Gastroesophageal sphincter (tissue), 4 donors: ENCODE measurements at regions not wholly inside any gene's neighbourhood (a gene's known extent, or its start where the extent isn't known, plus 50 kb on each side); places are given as distances from the start of the nearest gene placed in this dataset.
"Not testable (repeated sequence)": the region's sequence is repeated elsewhere in the genome, so short reads cannot be mapped to it uniquely, and the experiment has no call there.

ENCODE experiments used
- ATAC-seq: fragments of 150-250 bp; one replicate; pipeline ENCODE4 v1.9.1; 2016; ENCODE audit warnings: mild to moderate bottlenecking, moderate library complexity
- H3K27ac ChIP-seq, 4 donors: fragments of 200-600 bp; sonication (generic) in 3 of 4; 1 replicate in 3 of 4; 2 replicates in 1 of 4; pipeline ENCODE4 v1.5.1; 2016 to 2019
- H3K27me3 ChIP-seq: fragments of 200-600 bp; sonication (generic); one replicate; pipeline ENCODE4 v1.5.1; 2019
- H3K36me3 ChIP-seq, 2 donors: fragments of 200-600 bp; sonication (generic); one replicate each; pipeline ENCODE4 v1.5.1; 2019; ENCODE audit warnings: control low read depth in 1 of 2
- H3K4me1 ChIP-seq, 3 donors: fragments of 200-600 bp; sonication (generic); 1 replicate in 2 of 3; 2 replicates in 1 of 3; pipeline ENCODE4 v1.5.1; 2016 to 2019; ENCODE audit warnings: control low read depth in 2 of 3
- H3K4me3 ChIP-seq, 2 donors: fragments of 200-600 bp; sonication (generic); one replicate each; pipeline ENCODE4 v1.5.1; 2019; ENCODE audit warnings: mild to moderate bottlenecking in 1 of 2, moderate library complexity in 1 of 2
- H3K9me3 ChIP-seq, 3 donors: fragments of 200-600 bp; sonication (generic); one replicate each; pipeline ENCODE4 v1.5.1; 2017 to 2019; ENCODE audit warnings: control low read depth in 2 of 3
- CTCF ChIP-seq, 4 experiments: fragments of 200-600 bp in 2 of 4; fragments of 450-650 bp in 2 of 4; sonication (generic) in 1 of 4; IDR thresholded peaks; one replicate each; pipeline ENCODE4 v1.5.1; 2017 to 2019; ENCODE audit warnings: antibody characterized with exemption in 4 of 4, mild to moderate bottlenecking in 2 of 4, moderate library complexity in 2 of 4
- EP300 ChIP-seq: sonication (generic); formaldehyde crosslinking; IDR thresholded peaks from one replicate; pipeline ENCODE4 v1.6.1; 2017; ENCODE audit warnings: antibody characterized with exemption, mild to moderate bottlenecking
- POLR2A ChIP-seq, 2 donors: fragments of 450-650 bp; IDR thresholded peaks; one replicate each; pipeline ENCODE4 v1.6.1; 2017; ENCODE audit warnings: antibody characterized with exemption in 2 of 2, mild to moderate bottlenecking in 2 of 2, moderate library complexity in 1 of 2
- POLR2AphosphoS5 ChIP-seq: sonication (generic); formaldehyde crosslinking; IDR thresholded peaks from one replicate; pipeline ENCODE4 v1.6.1; 2017; ENCODE audit warnings: antibody characterized with exemption
- WGBS, 2 donors: methylation state at CpG; one replicate each; pipeline ENCODE4 v1.1.5; 2018; ENCODE audit warnings: low coverage in 1 of 2; 5-methylcytosine and 5-hydroxymethylcytosine counted together

GRCh38 chr1:166302989-166303758 lies 136.4 kb upstream of the FAM78B start:
- Histone ChIP-seq H3K27ac (no peak overlapping the region), H3K36me3 (no peaks in the 10 kb centered on the region), H3K27me3 (no peaks in the 10 kb centered on the region), H3K4me1 (no peaks in the 10 kb centered on the region), H3K9me3 (no peaks in the 10 kb centered on the region), H3K4me3 (no peak overlapping the region)
- WGBS, 2 donors = 50 to 56% methylated on average over 6 to 7 of the region's 7 CpGs
- TF ChIP-seq EP300 = no peak
- TF ChIP-seq POLR2AphosphoS5 = no peak
- no peak for TF ChIP-seq CTCF (IDR thresholded peaks at IDR 0.05)
- TF ChIP-seq POLR2A (IDR thresholded peaks at IDR 0.05) = no peak
- no peak for ATAC-seq

- 73 to 82% methylated on average over 2 to 3 of the region's 3 CpGs for WGBS, 2 donors
- ATAC-seq = no peak
Measured at GRCh38 chr1:166304131-166304530, 137.3 kb upstream of the FAM78B start.

GRCh38 chr1:166305371-166305770 lies 138.6 kb upstream of the FAM78B start:
- no peak for ATAC-seq

More at GRCh38 chr1:166304131-166304530, 137.3 kb upstream of the FAM78B start:
- Histone ChIP-seq H3K4me3 (no peak overlapping the region), H3K36me3 (no peaks in the 10 kb centered on the region), H3K9me3 (no peaks in the 10 kb centered on the region), H3K27ac (no peak overlapping the region), H3K4me1 (no peaks in the 10 kb centered on the region), H3K27me3 (no peaks in the 10 kb centered on the region)
- TF ChIP-seq POLR2AphosphoS5 (no peak), CTCF (IDR thresholded peaks at IDR 0.05) (no peak), EP300 (no peak), POLR2A (IDR thresholded peaks at IDR 0.05) (no peak)

GRCh38 chr1:166307261-166308188 lies 140.7 kb upstream of the FAM78B start:
- 28 to 29% methylated on average over 9 of the region's 9 CpGs for WGBS, 2 donors
- Histone ChIP-seq H3K9me3 (peaks cover 0 to 5% (median 0%) of the 10 kb centered on the region in 3 donors), H3K27me3 (no peaks in the 10 kb centered on the region), H3K27ac (no peak overlapping the region), H3K4me3 (no peak overlapping the region), H3K36me3 (no peaks in the 10 kb centered on the region), H3K4me1 (no peaks in the 10 kb centered on the region)
- no peak for TF ChIP-seq POLR2A (IDR thresholded peaks at IDR 0.05)
- no peak for TF ChIP-seq EP300
- no peak for TF ChIP-seq POLR2AphosphoS5
- no peak for TF ChIP-seq CTCF (IDR thresholded peaks at IDR 0.05)
- ATAC-seq = no peak

More at GRCh38 chr1:166305371-166305770, 138.6 kb upstream of the FAM78B start:
- TF ChIP-seq CTCF (IDR thresholded peaks at IDR 0.05) = no peak
- TF ChIP-seq EP300 = no peak
- no peak for TF ChIP-seq POLR2A (IDR thresholded peaks at IDR 0.05)
- TF ChIP-seq POLR2AphosphoS5 = no peak
- Histone ChIP-seq H3K27me3 (no peaks in the 10 kb centered on the region), H3K4me1 (no peaks in the 10 kb centered on the region), H3K9me3 (no peaks in the 10 kb centered on the region), H3K36me3 (no peaks in the 10 kb centered on the region), H3K4me3 (no peak overlapping the region), H3K27ac (no peak overlapping the region)
- WGBS, 2 donors = 43 to 58% methylated on average over 2 of the region's 2 CpGs

- whole genome bisulfite sequencing, 2 donors = 100% methylated on average over 1 of the region's 5 CpGs; no CpG with 5 or more reads in 1 of the 2 donors
Measured at GRCh38 chr1:166316306-166316705, 149.5 kb upstream of the FAM78B start.

More at GRCh38 chr1:166316306-166316705, 149.5 kb upstream of the FAM78B start:
- not testable (repeated sequence) for H3K4me1 ChIP-seq, H3K36me3 ChIP-seq, H3K27ac ChIP-seq, ATAC-seq, H3K27me3 ChIP-seq, H3K4me3 ChIP-seq
- H3K9me3 ChIP-seq = peaks cover 0 to 22% (median 0%) of the 10 kb centered on the region in 3 donors
